NB4 (cell line): ENCODE measurements at regions not wholly inside any gene's neighbourhood (a gene's known extent, or its start where the extent isn't known, plus 50 kb on each side); places are given as distances from the start of the nearest gene placed in this dataset.

Source experiments
- DNase-seq: peaks from one replicate; pipeline ENCODE4 v3.0.0; 2010; ENCODE audit warnings: low read depth
- H3K4me3 ChIP-seq: one replicate; pipeline ENCODE4 v1.5.1; 2011; ENCODE audit warnings: mild to moderate bottlenecking, low read depth, low read length, moderate library complexity
- CTCF ChIP-seq: IDR thresholded peaks from one replicate; pipeline ENCODE4 v1.5.1; 2012; ENCODE audit warnings: low read depth, low read length
- MYC ChIP-seq: IDR thresholded peaks from 2 replicates; pipeline ENCODE4 v1.6.1; 2011; ENCODE audit warnings: low read depth, low read length
- POLR2A ChIP-seq: IDR thresholded peaks from 2 replicates; pipeline ENCODE4 v1.6.1; 2011; ENCODE audit warnings: mild to moderate bottlenecking; ENCODE audit not compliant: insufficient read length; ENCODE audit errors: extremely low read depth
- TF ChIP-seq, protein P1 (sequence below): IDR thresholded peaks from 2 replicates; pipeline ENCODE4 v1.6.1; 2011; ENCODE audit warnings: low read depth, low read length

DNA sequence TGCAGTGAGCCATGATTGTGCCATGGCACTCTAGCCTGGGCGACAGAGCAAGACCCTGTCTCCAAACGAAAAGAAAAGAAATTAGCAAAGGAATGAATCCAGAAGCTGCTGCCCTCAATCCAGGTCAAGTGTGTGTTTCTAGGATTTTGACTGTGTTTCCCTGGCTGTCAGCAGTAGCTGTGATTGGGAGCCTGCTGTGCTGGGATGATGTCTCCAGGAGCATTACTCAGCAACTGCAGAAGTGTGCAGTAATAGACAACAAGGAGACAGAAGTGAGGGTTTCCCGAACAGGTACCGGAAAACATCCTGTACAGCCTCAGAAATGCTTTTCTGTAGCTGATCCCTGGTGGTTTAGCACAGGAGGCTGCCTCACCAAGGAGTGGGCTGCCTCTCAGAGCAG is 492.5 kb downstream of the FUT8 start:
- DNase-seq, result no peak
- no peak overlapping the region for H3K4me3 ChIP-seq
- no peak for TF ChIP-seq CTCF
- no peak for TF ChIP-seq POLR2A
- TF ChIP-seq, protein P1, sequence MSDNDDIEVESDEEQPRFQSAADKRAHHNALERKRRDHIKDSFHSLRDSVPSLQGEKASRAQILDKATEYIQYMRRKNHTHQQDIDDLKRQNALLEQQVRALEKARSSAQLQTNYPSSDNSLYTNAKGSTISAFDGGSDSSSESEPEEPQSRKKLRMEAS, result no peak
- TF ChIP-seq MYC, result no peak

DNA sequence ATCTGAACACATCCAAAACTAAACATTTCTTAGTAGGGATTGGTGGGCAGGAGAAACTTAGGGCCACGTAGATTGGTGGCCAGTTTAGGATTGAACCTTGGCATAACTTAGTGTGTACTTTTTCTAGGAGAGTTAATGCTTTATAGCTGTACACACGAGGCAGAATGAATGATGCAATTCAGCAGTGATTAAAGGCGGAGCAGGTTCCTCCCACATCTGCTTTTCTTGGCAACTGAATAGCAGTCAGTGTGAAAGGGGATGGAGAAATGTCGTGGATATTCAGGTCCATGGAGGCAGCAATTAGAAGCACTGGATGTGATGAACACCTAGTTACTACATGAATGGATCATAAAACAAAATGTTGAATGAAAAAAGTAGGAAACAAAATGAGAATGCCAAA is 493.8 kb downstream of the FUT8 start:
- TF ChIP-seq CTCF (no peak), MYC (no peak), POLR2A (no peak)
- TF ChIP-seq, protein P1, result no peak
- H3K4me3 ChIP-seq, result no peak overlapping the region
- no peak for DNase-seq

GRCh38 chr14:65906948-65907347 is 494.4 kb downstream of the FUT8 start:
- H3K4me3 ChIP-seq, result no peak overlapping the region
- DNase-seq, result no peak
- TF ChIP-seq MYC (no peak), POLR2A (no peak), CTCF (no peak)
- TF ChIP-seq, protein P1, result no peak

GRCh38 chr14:65910108-65910786 is 497.7 kb downstream of the FUT8 start:
- DNase-seq, result no peak
- TF ChIP-seq POLR2A (no peak), MYC (no peak), CTCF (no peak)
- TF ChIP-seq, protein P1, result no peak
- H3K4me3 ChIP-seq, result no peak overlapping the region

DNA sequence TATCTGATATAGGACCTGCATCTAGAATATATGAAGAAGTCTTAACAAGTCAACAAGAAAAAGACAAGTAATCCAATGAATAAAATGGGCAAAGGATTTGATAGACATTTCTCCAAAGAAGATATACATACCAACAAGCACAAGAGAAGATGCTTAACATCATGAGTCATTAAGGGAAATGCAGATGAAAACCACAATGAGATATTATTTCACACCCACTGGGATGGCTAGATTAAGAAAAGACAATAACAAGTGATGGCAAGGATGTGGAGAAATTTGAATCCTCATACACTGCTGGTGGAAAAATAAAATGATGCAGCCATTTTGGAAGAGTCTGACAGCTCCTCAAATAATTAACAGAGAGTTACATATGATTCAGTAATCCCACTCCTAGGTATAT is 502.6 kb downstream of the FUT8 start:
- TF ChIP-seq MYC, result no peak
- no peak for TF ChIP-seq CTCF
- TF ChIP-seq, protein P1, result no peak
- TF ChIP-seq POLR2A, result no peak
- no peak for DNase-seq

DNA sequence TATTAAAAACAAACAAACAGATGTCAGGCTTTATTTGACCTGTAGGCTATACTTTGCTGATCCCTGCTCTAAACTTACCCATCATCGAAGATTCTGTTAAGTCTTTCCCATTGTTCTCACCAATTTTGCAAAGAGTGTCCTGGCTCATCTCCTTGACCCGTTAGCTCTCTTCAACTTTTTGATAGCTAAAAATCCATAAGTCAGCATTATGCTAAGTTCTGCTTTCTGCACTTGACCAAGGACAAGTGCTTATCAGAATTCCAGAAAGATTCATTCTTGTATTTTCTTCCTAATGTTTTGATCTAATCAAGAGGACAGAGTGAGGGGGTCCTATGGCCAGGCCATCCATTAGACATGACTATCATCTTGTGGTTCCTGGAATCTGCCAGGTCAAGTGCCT is 503.5 kb downstream of the FUT8 start:
- TF ChIP-seq MYC (no peak), CTCF (no peak), POLR2A (no peak)
- TF ChIP-seq, protein P1, result no peak
- no peak for DNase-seq
- no peak overlapping the region for H3K4me3 ChIP-seq

More for the DNA sequence above, 502.6 kb downstream of the FUT8 start:
- no peak overlapping the region for H3K4me3 ChIP-seq
